IMR-90 (cell line): ENCODE measurements at regions not wholly inside any gene's neighbourhood (a gene's known extent, or its start where the extent isn't known, plus 50 kb on each side); places are given as distances from the start of the nearest gene placed in this dataset.

ENCODE experiments used
- BHLHE40 ChIP-seq: fragments of 150-350 bp; IDR thresholded peaks from 2 replicates; pipeline ENCODE4 v1.6.1; 2016; ENCODE audit warnings: mild to moderate bottlenecking, low read depth, low read length
- FOS ChIP-seq: fragments of 150-350 bp; IDR thresholded peaks from 2 replicates; pipeline ENCODE4 v1.6.1; 2016; ENCODE audit warnings: low read depth, low read length
- MAFK ChIP-seq: IDR thresholded peaks from 2 replicates; pipeline ENCODE4 v1.6.1; 2012; ENCODE audit warnings: low read depth, low read length, improper control_type of control experiment
- MXI1 ChIP-seq: IDR thresholded peaks from 2 replicates; pipeline ENCODE4 v1.6.1; 2012; ENCODE audit warnings: low read depth, mild to moderate bottlenecking, low read length, moderate library complexity, borderline replicate concordance
- POLR2A ChIP-seq: IDR thresholded peaks from 2 replicates; pipeline ENCODE4 v1.6.1; 2012; ENCODE audit warnings: mild to moderate bottlenecking, low read depth, low read length
- RAD21 ChIP-seq: IDR thresholded peaks from 2 replicates; pipeline ENCODE4 v1.6.1; 2012; ENCODE audit warnings: low read length, improper control_type of control experiment
- RCOR1 ChIP-seq: IDR thresholded peaks from 2 replicates; pipeline ENCODE4 v1.6.1; 2012; ENCODE audit warnings: mild to moderate bottlenecking, low read length, improper control_type of control experiment; ENCODE audit not compliant: insufficient replicate concordance
- RFX5 ChIP-seq: IDR thresholded peaks from 2 replicates; pipeline ENCODE4 v1.8.0; 2012; ENCODE audit warnings: low read depth, mild to moderate bottlenecking, low read length, moderate library complexity
- TF ChIP-seq, protein P1 (sequence below): conservative IDR thresholded peaks from 2 replicates; pipeline ENCODE4 v1.5.1; 2012; ENCODE audit warnings: mild to moderate bottlenecking, low read depth, low read length, improper control_type of control experiment

DNA sequence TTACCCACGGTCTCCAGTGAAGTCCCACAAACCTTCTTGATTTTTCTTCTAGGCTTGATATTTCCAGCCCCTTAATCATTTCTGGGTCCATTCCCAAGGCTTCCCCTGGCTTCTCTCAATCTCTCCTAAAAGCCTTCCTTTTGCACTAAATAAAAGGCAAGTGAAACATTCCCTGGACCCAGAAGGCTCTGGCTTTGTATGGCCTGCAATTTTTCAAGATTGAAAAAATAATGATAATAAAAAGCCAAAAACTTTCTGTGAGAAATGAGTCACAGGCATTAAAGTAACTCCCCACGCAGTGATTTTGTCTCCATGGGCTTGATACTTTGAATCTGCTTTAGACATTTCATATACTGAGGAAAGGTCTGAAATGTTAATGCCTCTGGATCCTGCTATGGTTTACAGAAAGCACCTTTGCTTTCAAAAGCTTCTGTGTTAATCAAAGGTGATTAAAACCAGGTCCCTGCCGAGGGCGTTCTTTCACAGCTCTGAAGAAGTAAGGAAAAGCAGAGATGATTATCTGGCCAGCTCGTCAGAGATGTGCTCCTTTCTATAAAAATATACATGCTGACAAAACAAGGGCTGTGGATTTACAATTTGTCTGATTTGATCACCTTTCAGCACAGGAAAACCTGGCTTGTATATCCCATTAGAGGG lies 118.9 kb upstream of the TMEM72 start:
- no peak for TF ChIP-seq BHLHE40
- no peak for TF ChIP-seq RCOR1
- TF ChIP-seq, protein P1, sequence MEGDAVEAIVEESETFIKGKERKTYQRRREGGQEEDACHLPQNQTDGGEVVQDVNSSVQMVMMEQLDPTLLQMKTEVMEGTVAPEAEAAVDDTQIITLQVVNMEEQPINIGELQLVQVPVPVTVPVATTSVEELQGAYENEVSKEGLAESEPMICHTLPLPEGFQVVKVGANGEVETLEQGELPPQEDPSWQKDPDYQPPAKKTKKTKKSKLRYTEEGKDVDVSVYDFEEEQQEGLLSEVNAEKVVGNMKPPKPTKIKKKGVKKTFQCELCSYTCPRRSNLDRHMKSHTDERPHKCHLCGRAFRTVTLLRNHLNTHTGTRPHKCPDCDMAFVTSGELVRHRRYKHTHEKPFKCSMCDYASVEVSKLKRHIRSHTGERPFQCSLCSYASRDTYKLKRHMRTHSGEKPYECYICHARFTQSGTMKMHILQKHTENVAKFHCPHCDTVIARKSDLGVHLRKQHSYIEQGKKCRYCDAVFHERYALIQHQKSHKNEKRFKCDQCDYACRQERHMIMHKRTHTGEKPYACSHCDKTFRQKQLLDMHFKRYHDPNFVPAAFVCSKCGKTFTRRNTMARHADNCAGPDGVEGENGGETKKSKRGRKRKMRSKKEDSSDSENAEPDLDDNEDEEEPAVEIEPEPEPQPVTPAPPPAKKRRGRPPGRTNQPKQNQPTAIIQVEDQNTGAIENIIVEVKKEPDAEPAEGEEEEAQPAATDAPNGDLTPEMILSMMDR = no peak
- TF ChIP-seq FOS = no peak
- no peak for TF ChIP-seq POLR2A
- TF ChIP-seq RAD21 = no peak
- TF ChIP-seq MAFK = no peak
- TF ChIP-seq RFX5 = no peak
- TF ChIP-seq MXI1 = no peak
